Esophagus muscularis mucosa (tissue), 3 donors: ENCODE measurements at regions not wholly inside any gene's neighbourhood (a gene's known extent, or its start where the extent isn't known, plus 50 kb on each side); places are given as distances from the start of the nearest gene placed in this dataset.

Experiments used
- CTCF ChIP-seq, 3 experiments: fragments of 200-600 bp in 2 of 3; fragments of 450-650 bp in 1 of 3; sonication (generic) in 2 of 3; IDR thresholded peaks; one replicate each; pipeline ENCODE4 v1.5.1; 2017 to 2019; ENCODE audit warnings: antibody characterized with exemption in 3 of 3, mild to moderate bottlenecking in 2 of 3, moderate library complexity in 1 of 3
- POLR2AphosphoS5 ChIP-seq, 2 donors: sonication (generic); formaldehyde crosslinking; IDR thresholded peaks; one replicate each; pipeline ENCODE4 v1.6.1; 2017; ENCODE audit warnings: antibody characterized with exemption in 2 of 2

GRCh38 chr2:129165006-129165405 is 814.5 kb upstream of the RAB6C start:
- no peak for TF ChIP-seq CTCF (IDR thresholded peaks at IDR 0.05)
- TF ChIP-seq POLR2AphosphoS5 (IDR thresholded peaks at IDR 0.05), result no peak
